Smooth muscle cell (in vitro differentiated cells): ENCODE measurements at regions not wholly inside any gene's neighbourhood (a gene's known extent, or its start where the extent isn't known, plus 50 kb on each side); places are given as distances from the start of the nearest gene placed in this dataset.

ENCODE experiments used
- DNase-seq: peaks from one replicate; lab custom pipeline; 2025; ENCODE audit not compliant: unreplicated experiment; lab: John Stamatoyannopoulos, UW
- H2AFZ ChIP-seq: fragments of 200-600 bp; sonication (generic); 2 replicates; pipeline ENCODE4 v1.6.0; 2016; ENCODE audit warnings: antibody characterized with exemption, low read depth, mild to moderate bottlenecking
- H3F3A ChIP-seq: fragments of 200-600 bp; sonication (generic); 2 replicates; pipeline ENCODE4 v1.6.0; 2017; ENCODE audit warnings: antibody characterized with exemption, low read depth
- H3K27ac ChIP-seq: fragments of 200-600 bp; sonication (generic); 2 replicates; pipeline ENCODE4 v1.5.1; 2016; ENCODE audit warnings: low read depth, mild to moderate bottlenecking
- H3K27me3 ChIP-seq: fragments of 200-600 bp; sonication (generic); 2 replicates; pipeline ENCODE4 v1.6.1; 2016; ENCODE audit warnings: low read depth, mild to moderate bottlenecking
- H3K36me3 ChIP-seq: fragments of 200-600 bp; sonication (generic); 2 replicates; pipeline ENCODE4 v1.5.1; 2016; ENCODE audit warnings: low read depth
- H3K4me1 ChIP-seq: fragments of 200-600 bp; sonication (generic); 2 replicates; pipeline ENCODE4 v1.5.1; 2016; ENCODE audit warnings: low read depth
- H3K4me2 ChIP-seq: fragments of 200-600 bp; sonication (generic); 2 replicates; pipeline ENCODE4 v1.6.0; 2016; ENCODE audit warnings: mild to moderate bottlenecking
- H3K4me3 ChIP-seq: fragments of 200-600 bp; sonication (generic); 2 replicates; pipeline ENCODE4 v1.5.1; 2016; ENCODE audit warnings: mild to moderate bottlenecking
- H3K79me2 ChIP-seq: fragments of 200-600 bp; sonication (generic); 2 replicates; pipeline ENCODE4 v1.6.0; 2016; ENCODE audit warnings: low read depth, mild to moderate bottlenecking
- H3K9ac ChIP-seq: fragments of 200-600 bp; sonication (generic); 2 replicates; pipeline ENCODE4 v1.6.0; 2016; ENCODE audit warnings: low read depth
- H3K9me3 ChIP-seq: fragments of 200-600 bp; sonication (generic); replicated peaks from 2 replicates; pipeline ENCODE4 v1.5.1; 2016; ENCODE audit warnings: low read depth
- H4K20me1 ChIP-seq: fragments of 200-600 bp; sonication (generic); 2 replicates; pipeline ENCODE4 v1.6.0; 2016; ENCODE audit warnings: low read depth
- CTCF ChIP-seq: fragments of 200-600 bp; sonication (generic); IDR thresholded peaks from 2 replicates; pipeline ENCODE4 v1.5.1; 2017; ENCODE audit warnings: borderline replicate concordance, mild to moderate bottlenecking, antibody characterized with exemption; ENCODE audit not compliant: insufficient read depth, poor library complexity, severe bottlenecking
- WGBS: methylation state at CpG from one replicate; pipeline ENCODE4 v1.1.7; 2016; ENCODE audit warnings: low lambda C conversion rate; 5-methylcytosine and 5-hydroxymethylcytosine counted together

DNA sequence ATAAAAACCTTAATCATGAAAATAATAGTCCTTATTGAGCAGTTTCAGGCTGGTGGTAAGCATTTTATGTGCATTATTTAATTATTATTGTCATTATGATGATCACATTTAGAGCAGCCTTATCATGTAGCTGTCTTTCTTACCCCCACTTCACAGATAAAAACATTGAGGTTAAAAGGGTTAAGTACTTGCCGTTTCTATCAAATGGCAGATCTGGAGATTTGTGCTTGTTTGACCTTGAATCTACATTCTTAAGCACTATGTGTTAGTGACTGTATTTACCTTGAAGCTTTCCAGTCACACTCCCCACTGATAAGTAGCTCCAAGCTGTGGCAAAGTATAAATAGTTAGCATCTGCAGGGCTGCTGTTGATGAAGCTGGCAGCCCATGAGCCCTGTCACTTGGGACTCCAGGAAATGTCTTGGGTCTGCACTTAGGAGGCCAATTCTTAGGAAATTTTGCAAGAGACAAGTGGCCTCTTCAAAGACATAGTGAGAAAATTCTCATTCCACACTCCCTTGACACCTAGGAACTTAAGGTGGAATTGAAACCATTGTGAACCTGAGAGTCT lies 116.8 kb upstream of the AGR3 start:
- no peaks in the 10 kb centered on the region for H3K4me1 ChIP-seq
- no peaks in the 10 kb centered on the region for H3K9me3 ChIP-seq
- H3K4me3 ChIP-seq, result no peak overlapping the region
- H3K27ac ChIP-seq, result no peak overlapping the region
- no peak overlapping the region for H3K4me2 ChIP-seq
- no peak overlapping the region for H3K9ac ChIP-seq
- H2AFZ ChIP-seq, result no peak overlapping the region
- WGBS, result 37% methylated on average over 1 of the region's 1 CpG
- no peaks in the 10 kb centered on the region for H4K20me1 ChIP-seq
- no peak for DNase-seq
- H3F3A ChIP-seq, result no peaks in the 10 kb centered on the region
- H3K36me3 ChIP-seq, result no peaks in the 10 kb centered on the region
- TF ChIP-seq CTCF, result no peak
- no peaks in the 10 kb centered on the region for H3K27me3 ChIP-seq
- H3K79me2 ChIP-seq, result no peaks in the 10 kb centered on the region

DNA sequence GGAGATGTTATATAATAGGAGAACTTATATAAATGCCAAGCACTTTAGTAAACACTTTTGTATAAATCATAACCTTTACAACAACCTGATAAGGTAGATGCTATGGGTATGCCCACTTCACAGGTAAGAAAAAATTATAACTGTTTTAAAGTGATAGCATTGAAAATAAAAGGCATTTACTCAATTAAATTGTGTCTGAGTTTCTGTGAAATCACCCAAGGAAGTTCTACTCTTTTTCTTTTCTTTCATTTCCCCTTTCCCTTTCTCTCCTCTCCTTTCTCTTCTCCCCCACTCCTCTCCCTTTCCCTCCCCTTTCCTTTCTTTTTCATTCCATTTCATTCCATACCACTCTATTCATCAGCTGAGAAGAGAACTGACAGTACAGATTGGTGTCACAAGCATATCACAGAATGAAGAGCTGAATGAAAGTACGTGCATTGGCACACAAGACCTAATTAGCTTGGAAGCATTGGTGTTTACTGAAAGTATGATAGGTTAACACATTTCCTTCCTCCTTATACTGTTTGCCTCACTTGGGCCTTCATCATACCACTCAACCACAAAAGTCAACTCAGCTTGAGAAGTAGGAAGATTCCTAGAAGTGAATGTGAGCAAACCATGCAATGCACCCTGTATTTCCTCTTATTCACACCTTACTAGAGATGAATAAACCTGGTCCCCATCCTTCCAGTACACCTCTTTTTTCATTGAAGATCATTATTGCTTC lies 117.9 kb upstream of the AGR3 start:
- Histone ChIP-seq H3K36me3 (no peaks in the 10 kb centered on the region), H3K9ac (no peak overlapping the region), H3F3A (no peaks in the 10 kb centered on the region), H2AFZ (no peak overlapping the region), H3K4me3 (no peak overlapping the region), H4K20me1 (no peaks in the 10 kb centered on the region), H3K27ac (no peak overlapping the region), H3K9me3 (no peaks in the 10 kb centered on the region), H3K79me2 (no peaks in the 10 kb centered on the region), H3K4me1 (no peaks in the 10 kb centered on the region), H3K4me2 (no peak overlapping the region), H3K27me3 (no peaks in the 10 kb centered on the region)
- no peak for DNase-seq
- no peak for TF ChIP-seq CTCF
- 100% methylated on average over 1 of the region's 1 CpG for WGBS

GRCh38 chr7:17005271-17005670 lies 123.5 kb upstream of the AGR3 start:
- Histone ChIP-seq H3K36me3 (no peaks in the 10 kb centered on the region), H4K20me1 (no peaks in the 10 kb centered on the region), H3K4me1 (no peaks in the 10 kb centered on the region), H2AFZ (no peak overlapping the region), H3F3A (peaks cover 3% of the 10 kb centered on the region), H3K4me3 (no peak overlapping the region), H3K27ac (no peak overlapping the region), H3K9ac (no peak overlapping the region), H3K9me3 (no peaks in the 10 kb centered on the region), H3K4me2 (no peak overlapping the region), H3K79me2 (no peaks in the 10 kb centered on the region), H3K27me3 (no peaks in the 10 kb centered on the region)
- TF ChIP-seq CTCF, result no peak
- no peak for DNase-seq
- WGBS, result 86% methylated on average over 4 of the region's 4 CpGs

DNA sequence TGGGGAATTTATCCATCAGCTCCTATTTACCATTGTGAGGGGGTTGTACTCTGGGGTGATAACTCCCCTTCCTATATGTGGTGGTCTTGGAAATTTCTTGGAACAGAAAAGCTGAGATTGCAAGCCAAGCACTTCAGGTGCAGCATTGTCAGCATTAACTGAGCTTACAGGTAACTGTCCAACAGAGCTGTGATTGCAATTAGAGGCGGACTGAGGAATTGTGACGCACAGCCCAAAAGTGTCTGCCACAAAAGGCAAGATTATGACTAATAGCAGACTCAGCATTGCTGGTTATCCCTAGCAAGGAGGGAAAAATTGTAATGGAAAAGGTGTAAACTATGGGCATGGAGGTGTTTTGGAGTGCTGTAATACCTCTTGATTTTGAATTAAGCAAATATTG lies 126.1 kb upstream of the AGR3 start:
- Histone ChIP-seq H4K20me1 (no peaks in the 10 kb centered on the region), H3F3A (peaks cover 3% of the 10 kb centered on the region), H3K27me3 (no peaks in the 10 kb centered on the region), H3K4me3 (no peak overlapping the region), H3K4me1 (no peaks in the 10 kb centered on the region), H3K36me3 (no peaks in the 10 kb centered on the region), H3K9ac (no peak overlapping the region), H2AFZ (no peak overlapping the region), H3K79me2 (no peaks in the 10 kb centered on the region), H3K4me2 (no peak overlapping the region), H3K27ac (no peak overlapping the region), H3K9me3 (no peaks in the 10 kb centered on the region)
- DNase-seq, result no peak
- WGBS, result 58% methylated on average over 2 of the region's 2 CpGs
- no peak for TF ChIP-seq CTCF
